Progenitor cell of endocrine pancreas (in vitro differentiated cells): ENCODE measurements at regions not wholly inside any gene's neighbourhood (a gene's known extent, or its start where the extent isn't known, plus 50 kb on each side); places are given as distances from the start of the nearest gene placed in this dataset.

Source experiments
- DNase-seq: peaks from one replicate; pipeline ENCODE4 v3.0.0; 2021; ENCODE audit warnings: low spot score; ENCODE audit not compliant: unreplicated experiment
- H3K27ac Mint-ChIP-seq: 2 replicates; pipeline ENCODE4 v1.8.0; 2021; ENCODE audit warnings: mild to moderate bottlenecking, moderate library complexity, mixed read lengths
- H3K27me3 Mint-ChIP-seq: 2 replicates; pipeline ENCODE4 v1.8.0; 2021; ENCODE audit warnings: mixed read lengths
- H3K36me3 Mint-ChIP-seq: 2 replicates; pipeline ENCODE4 v1.8.0; 2022; ENCODE audit warnings: mixed read lengths; ENCODE audit not compliant: insufficient read depth
- H3K4me1 Mint-ChIP-seq: 2 replicates; pipeline ENCODE4 v1.8.0; 2021; ENCODE audit warnings: low read depth, mixed read lengths
- H3K4me3 Mint-ChIP-seq: 2 replicates; pipeline ENCODE4 v1.8.0; 2021; ENCODE audit warnings: low read depth, mild to moderate bottlenecking, moderate library complexity, mixed read lengths
- H3K9me3 Mint-ChIP-seq: 2 replicates; pipeline ENCODE4 v1.8.0; 2021; ENCODE audit warnings: low read depth, mixed read lengths
- TF ChIP-seq, protein P1 (sequence below): fragments of 200-600 bp; sonication (generic); IDR thresholded peaks from one replicate; pipeline ENCODE4 v1.5.0; 2021; ENCODE audit warnings: antibody characterized with exemption, mild to moderate bottlenecking; ENCODE audit not compliant: unreplicated experiment

DNA sequence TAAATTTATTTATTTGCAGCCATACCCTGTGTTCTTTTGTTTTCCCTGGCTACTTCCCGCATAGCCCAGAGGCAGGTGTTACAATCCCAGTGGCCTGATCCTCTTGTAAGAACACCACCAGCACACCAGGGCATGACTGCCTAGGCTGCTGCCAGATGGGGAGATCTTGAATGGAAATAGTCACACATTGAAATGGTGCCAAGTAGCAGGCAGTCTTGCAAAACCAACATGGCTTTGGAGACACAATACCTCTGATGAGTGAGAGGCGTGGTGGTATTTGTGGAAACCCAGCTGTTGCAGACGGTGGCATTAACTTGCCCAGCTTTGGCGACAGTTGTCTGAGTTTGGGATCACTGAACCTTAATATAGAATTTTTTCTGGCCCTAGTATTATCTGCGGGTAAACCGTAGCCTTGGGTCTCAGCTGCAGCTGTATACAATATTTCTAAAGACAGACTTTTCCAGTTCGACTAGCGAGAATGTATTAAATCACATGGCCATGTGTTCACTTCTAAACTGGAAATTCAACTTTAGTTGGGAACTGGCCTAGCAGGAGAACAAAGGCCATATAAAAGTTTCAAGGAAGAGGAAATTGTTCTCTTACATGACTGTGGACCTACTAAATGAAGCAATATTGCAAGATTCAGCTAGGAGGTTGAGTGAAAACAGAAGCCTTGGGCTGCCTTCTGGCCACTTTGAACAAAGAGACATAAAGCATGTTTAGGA lies 277.0 kb downstream of the SMARCA2 start:
- H3K36me3 Mint-ChIP-seq: peaks cover 2% of the 10 kb centered on the region
- no peak for DNase-seq
- no peak overlapping the region for H3K4me3 Mint-ChIP-seq
- peaks cover 4% of the 10 kb centered on the region for H3K9me3 Mint-ChIP-seq
- H3K4me1 Mint-ChIP-seq: peaks cover 15% of the 10 kb centered on the region
- H3K27ac Mint-ChIP-seq: peak overlapping the region; percentile 22
- TF ChIP-seq, protein P1, sequence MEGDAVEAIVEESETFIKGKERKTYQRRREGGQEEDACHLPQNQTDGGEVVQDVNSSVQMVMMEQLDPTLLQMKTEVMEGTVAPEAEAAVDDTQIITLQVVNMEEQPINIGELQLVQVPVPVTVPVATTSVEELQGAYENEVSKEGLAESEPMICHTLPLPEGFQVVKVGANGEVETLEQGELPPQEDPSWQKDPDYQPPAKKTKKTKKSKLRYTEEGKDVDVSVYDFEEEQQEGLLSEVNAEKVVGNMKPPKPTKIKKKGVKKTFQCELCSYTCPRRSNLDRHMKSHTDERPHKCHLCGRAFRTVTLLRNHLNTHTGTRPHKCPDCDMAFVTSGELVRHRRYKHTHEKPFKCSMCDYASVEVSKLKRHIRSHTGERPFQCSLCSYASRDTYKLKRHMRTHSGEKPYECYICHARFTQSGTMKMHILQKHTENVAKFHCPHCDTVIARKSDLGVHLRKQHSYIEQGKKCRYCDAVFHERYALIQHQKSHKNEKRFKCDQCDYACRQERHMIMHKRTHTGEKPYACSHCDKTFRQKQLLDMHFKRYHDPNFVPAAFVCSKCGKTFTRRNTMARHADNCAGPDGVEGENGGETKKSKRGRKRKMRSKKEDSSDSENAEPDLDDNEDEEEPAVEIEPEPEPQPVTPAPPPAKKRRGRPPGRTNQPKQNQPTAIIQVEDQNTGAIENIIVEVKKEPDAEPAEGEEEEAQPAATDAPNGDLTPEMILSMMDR: no peak
- H3K27me3 Mint-ChIP-seq: peaks cover 18% of the 10 kb centered on the region

DNA sequence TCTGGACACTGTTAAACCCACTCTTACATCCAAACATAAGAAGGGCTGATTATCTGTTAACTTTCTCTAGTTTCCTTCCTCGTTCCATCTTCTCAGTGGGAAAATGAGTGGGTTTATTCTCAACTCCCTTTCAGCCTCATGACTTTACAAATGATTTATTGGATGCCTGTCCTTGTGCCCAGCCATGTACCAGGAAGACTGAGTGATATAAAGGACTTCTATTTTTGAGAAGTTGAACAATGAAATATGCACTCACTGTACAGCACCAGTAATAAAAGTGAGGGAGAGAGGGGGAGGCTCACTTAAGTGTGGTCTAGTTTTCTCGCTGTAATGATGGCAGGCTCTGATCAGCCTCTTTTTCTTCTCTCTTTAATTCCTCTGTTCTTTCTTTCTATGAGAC lies 277.6 kb downstream of the SMARCA2 start:
- Mint-ChIP-seq H3K27ac (no peak overlapping the region), H3K4me1 (peaks cover 14% of the 10 kb centered on the region), H3K36me3 (peaks cover 2% of the 10 kb centered on the region), H3K9me3 (peaks cover 4% of the 10 kb centered on the region), H3K4me3 (no peak overlapping the region), H3K27me3 (peaks cover 18% of the 10 kb centered on the region)
- no peak for DNase-seq
- TF ChIP-seq, protein P1: no peak

DNA sequence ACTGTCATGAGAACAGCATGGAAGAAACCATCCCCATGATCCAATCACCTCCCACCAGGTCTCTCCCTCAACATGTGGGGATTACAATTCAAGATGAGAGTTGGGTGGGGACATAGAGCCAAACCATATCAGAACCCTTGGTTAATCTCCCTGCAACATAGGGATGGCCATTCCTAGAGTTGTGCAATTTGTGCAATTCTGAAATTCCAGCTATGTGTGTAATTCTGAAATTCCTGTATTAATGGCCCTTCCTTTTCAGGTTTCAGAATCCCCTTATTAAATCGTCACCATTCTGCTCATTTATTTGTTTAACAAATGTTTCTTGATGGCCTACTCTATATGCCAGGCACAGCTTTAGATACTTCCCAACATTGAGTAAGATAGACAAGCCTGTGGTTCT lies 282.6 kb downstream of the SMARCA2 start:
- no peak for DNase-seq
- Mint-ChIP-seq H3K4me1 (peaks cover 22% of the 10 kb centered on the region), H3K27me3 (peaks cover 12% of the 10 kb centered on the region), H3K9me3 (peaks cover 7% of the 10 kb centered on the region), H3K36me3 (peaks cover 2% of the 10 kb centered on the region), H3K4me3 (no peak overlapping the region), H3K27ac (no peak overlapping the region)
- TF ChIP-seq, protein P1: no peak

DNA sequence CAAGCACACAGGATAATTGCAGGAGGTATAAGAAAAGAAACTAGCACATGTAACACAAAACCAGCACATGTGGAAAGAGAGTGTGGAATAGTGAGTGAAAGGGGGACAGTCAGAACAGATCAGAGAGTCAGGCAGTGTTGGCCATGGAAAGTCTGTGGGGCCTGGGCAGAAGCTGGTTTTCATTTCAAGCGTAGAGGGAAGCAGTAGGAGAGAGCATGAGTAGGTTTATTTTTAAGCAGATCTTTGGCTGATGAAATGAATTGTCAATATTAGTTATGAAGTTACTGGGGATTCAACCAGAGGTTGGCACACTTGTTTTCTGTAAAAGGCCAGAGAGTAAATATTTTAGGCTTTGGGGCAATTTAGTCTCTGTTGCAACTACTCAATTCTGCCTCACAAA lies 283.1 kb downstream of the SMARCA2 start:
- DNase-seq: no peak
- peaks cover 2% of the 10 kb centered on the region for H3K36me3 Mint-ChIP-seq
- H3K4me3 Mint-ChIP-seq: no peak overlapping the region
- H3K4me1 Mint-ChIP-seq: peaks cover 21% of the 10 kb centered on the region
- H3K27me3 Mint-ChIP-seq: peaks cover 11% of the 10 kb centered on the region
- peaks cover 7% of the 10 kb centered on the region for H3K9me3 Mint-ChIP-seq
- TF ChIP-seq, protein P1: no peak
- peak overlapping the region; percentile 91 for H3K27ac Mint-ChIP-seq

DNA sequence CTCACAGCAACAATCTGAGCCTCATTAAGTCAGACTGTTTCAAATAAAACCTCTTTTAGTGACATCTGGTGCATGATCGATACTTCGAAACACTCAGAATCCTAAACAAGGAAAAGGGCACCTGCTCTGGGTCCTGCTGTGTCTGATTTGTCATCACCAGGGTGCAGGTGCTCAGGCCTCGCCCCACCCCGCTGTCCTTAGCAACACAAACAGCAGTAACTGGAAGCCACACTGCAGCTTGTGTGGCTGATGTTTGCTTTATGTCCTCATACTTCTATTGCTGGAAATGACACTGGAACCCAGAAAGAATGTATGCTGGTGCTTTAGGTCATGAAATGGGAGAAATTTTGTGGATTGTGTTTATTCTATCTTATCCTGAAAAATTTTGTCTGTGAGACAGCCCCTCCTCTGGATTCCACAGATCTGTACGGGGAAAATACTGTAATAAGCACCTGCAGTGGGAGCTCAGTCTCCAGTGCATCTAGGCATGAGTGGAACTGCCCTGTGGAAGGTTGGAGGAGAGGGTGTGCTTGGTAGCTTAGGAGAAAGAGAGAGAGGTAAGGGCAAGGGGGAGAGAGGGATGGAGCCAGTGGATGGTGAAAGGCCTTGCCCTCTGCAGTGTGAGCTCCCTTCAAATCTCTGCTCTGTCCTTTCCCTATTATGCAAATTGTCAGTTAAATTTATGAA lies 284.2 kb downstream of the SMARCA2 start:
- Mint-ChIP-seq H3K9me3 (peaks cover 7% of the 10 kb centered on the region), H3K4me3 (no peak overlapping the region), H3K27me3 (peaks cover 3% of the 10 kb centered on the region), H3K27ac (peak overlapping the region; percentile 91), H3K4me1 (peaks cover 19% of the 10 kb centered on the region), H3K36me3 (peaks cover 2% of the 10 kb centered on the region)
- TF ChIP-seq, protein P1: no peak
- DNase-seq: no peak
